A673 (cell line): ENCODE measurements at regions not wholly inside any gene's neighbourhood (a gene's known extent, or its start where the extent isn't known, plus 50 kb on each side); places are given as distances from the start of the nearest gene placed in this dataset.

Experiments
- BruUV-seq: library from RNA; stranded (reverse); fragments of 400-500 nt; replicated peaks from 2 replicates; lab custom pipeline; 2021; lab: Mats Ljungman, UMichigan
- CTCF ChIA-PET: fragments of 300-600 bp; sonication (Branson Sonifier 250); formaldehyde crosslinking; loops from one replicate; lab custom pipeline; 2022; ENCODE audit warnings: antibody characterized with exemption; lab: Charles Lee
- POLR2A ChIA-PET: fragments of 300-600 bp; sonication (Branson Sonifier 250); formaldehyde crosslinking; loops from one replicate; lab custom pipeline; 2022; ENCODE audit warnings: antibody characterized with exemption; ENCODE audit not compliant: low non-redundant PET; lab: Charles Lee
- DNase-seq: peaks from one replicate; pipeline ENCODE4 v3.0.0-alpha.2; 2015; ENCODE audit warnings: low spot score
- H3K27ac ChIP-seq: fragments of 200-600 bp; sonication (generic); 2 replicates; pipeline ENCODE4 v1.5.1; 2016; ENCODE audit warnings: mixed run types, low read depth, mild to moderate bottlenecking, mixed read lengths, antibody characterized with exemption, low read length; ENCODE audit not compliant: poor library complexity, severe bottlenecking
- H3K27me3 ChIP-seq: fragments of 200-600 bp; sonication (generic); replicated peaks from 2 replicates; pipeline ENCODE4 v1.6.1; 2017; ENCODE audit warnings: mixed run types, low read depth, mild to moderate bottlenecking, mixed read lengths, antibody characterized with exemption, low read length; ENCODE audit not compliant: insufficient read depth, poor library complexity
- H3K36me3 ChIP-seq: fragments of 200-600 bp; sonication (generic); 2 replicates; pipeline ENCODE4 v1.6.1; 2016; ENCODE audit warnings: mixed run types, mild to moderate bottlenecking, mixed read lengths, antibody characterized with exemption, low read length; ENCODE audit not compliant: insufficient read depth, poor library complexity, severe bottlenecking
- H3K4me1 ChIP-seq: fragments of 200-600 bp; sonication (generic); 2 replicates; pipeline ENCODE4 v1.6.1; 2017; ENCODE audit warnings: mixed run types, mild to moderate bottlenecking, mixed read lengths, antibody characterized with exemption, low read length; ENCODE audit not compliant: insufficient read depth, poor library complexity, severe bottlenecking
- H3K4me3 ChIP-seq: fragments of 200-600 bp; sonication (generic); 2 replicates; pipeline ENCODE4 v1.5.1; 2016; ENCODE audit warnings: low read depth, mixed run types, mild to moderate bottlenecking, mixed read lengths, low read length; ENCODE audit not compliant: poor library complexity, severe bottlenecking
- H3K9me3 ChIP-seq: fragments of 200-600 bp; sonication (generic); 2 replicates; pipeline ENCODE4 v1.6.1; 2016; ENCODE audit warnings: mixed run types, low read depth, mild to moderate bottlenecking, mixed read lengths, antibody characterized with exemption, low read length; ENCODE audit not compliant: poor library complexity, severe bottlenecking
- EZH2 ChIP-seq: fragments of 200-600 bp; sonication (generic); IDR thresholded peaks from 2 replicates; pipeline ENCODE4 v1.6.1; 2017; ENCODE audit warnings: borderline replicate concordance, low read depth, mild to moderate bottlenecking, mixed read lengths, antibody characterized with exemption, low read length; ENCODE audit not compliant: poor library complexity, severe bottlenecking
- intact Hi-C: fragments of 100-400 bp; cut with micrococcal nuclease; formaldehyde crosslinking; loops from one replicate; pipeline ENCODE4 v1.10.0; 2022; ENCODE audit not compliant: unreplicated experiment
- TF ChIP-seq, protein P1 (sequence below): fragments of 300-800, 200-600 bp; sonication (generic); conservative IDR thresholded peaks from 2 replicates; pipeline ENCODE4 v1.5.1; 2017; ENCODE audit warnings: low read depth, mild to moderate bottlenecking, antibody characterized with exemption, low read length, moderate library complexity, mixed read lengths

DNA sequence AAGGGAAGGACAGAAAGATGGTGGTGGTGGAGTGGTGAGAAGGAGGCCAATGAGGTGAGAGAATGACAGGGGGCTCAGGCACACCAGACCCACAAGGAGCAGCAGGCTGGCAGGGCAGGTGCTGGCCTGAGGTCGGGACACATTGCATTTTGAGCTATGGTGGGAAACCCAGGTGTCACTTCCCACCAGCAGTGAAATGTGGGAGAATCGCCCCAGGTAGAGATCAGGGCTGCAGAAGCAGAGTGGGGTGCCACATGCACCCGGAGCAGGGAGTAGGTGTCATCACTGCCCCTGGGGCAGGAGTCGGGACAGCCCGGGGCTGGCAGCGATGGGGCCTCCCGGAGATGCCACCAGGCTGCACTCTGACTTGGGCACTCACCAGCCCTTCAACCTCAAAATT is 315.8 kb downstream of the BCL11B start:
- no peak for TF ChIP-seq EZH2
- TF ChIP-seq, protein P1, sequence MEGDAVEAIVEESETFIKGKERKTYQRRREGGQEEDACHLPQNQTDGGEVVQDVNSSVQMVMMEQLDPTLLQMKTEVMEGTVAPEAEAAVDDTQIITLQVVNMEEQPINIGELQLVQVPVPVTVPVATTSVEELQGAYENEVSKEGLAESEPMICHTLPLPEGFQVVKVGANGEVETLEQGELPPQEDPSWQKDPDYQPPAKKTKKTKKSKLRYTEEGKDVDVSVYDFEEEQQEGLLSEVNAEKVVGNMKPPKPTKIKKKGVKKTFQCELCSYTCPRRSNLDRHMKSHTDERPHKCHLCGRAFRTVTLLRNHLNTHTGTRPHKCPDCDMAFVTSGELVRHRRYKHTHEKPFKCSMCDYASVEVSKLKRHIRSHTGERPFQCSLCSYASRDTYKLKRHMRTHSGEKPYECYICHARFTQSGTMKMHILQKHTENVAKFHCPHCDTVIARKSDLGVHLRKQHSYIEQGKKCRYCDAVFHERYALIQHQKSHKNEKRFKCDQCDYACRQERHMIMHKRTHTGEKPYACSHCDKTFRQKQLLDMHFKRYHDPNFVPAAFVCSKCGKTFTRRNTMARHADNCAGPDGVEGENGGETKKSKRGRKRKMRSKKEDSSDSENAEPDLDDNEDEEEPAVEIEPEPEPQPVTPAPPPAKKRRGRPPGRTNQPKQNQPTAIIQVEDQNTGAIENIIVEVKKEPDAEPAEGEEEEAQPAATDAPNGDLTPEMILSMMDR, result no peak
- no peaks in the 10 kb centered on the region for H3K36me3 ChIP-seq
- intact Hi-C loops, result no loop called here
- DNase-seq, result no peak
- CTCF ChIA-PET, result no interaction called here
- no peak overlapping the region for H3K27ac ChIP-seq
- H3K4me3 ChIP-seq, result no peak overlapping the region
- no peaks in the 10 kb centered on the region for H3K27me3 ChIP-seq
- POLR2A ChIA-PET, result interaction anchor here (0.7 kb wide), 1 partner anchor 140 kb away, joined by 3 read pairs; no protein-coding TSS in a partner anchor
- H3K4me1 ChIP-seq, result no peaks in the 10 kb centered on the region
- no peaks in the 10 kb centered on the region for H3K9me3 ChIP-seq
- no TSS peak for BruUV-seq

DNA sequence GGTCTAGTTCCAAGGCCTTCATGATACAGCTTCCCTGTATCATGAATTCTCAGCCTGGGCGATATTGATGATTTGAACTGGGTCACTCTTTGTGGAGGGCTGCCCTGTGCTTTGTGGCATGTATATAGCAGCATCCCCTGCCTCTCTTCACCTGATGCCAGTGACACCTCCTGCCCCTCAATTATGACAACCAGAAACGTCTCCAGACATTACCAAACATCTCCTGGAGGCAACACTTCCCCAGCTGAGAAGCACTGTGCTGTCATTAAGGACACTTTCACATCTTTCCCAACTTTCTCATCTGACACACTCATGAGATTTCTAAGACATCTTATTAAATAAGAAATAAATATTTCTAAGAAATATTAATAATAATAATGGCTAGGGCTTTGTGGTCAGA is 315.3 kb downstream of the BCL11B start:
- DNase-seq, result no peak
- ChIA-PET CTCF (no interaction called here), POLR2A (no interaction called here)
- TF ChIP-seq, protein P1, result no peak
- TF ChIP-seq EZH2, result no peak
- H3K4me3 ChIP-seq, result no peak overlapping the region
- BruUV-seq, result no TSS peak
- H3K36me3 ChIP-seq, result no peaks in the 10 kb centered on the region
- no peaks in the 10 kb centered on the region for H3K27me3 ChIP-seq
- intact Hi-C loops, result no loop called here
- no peak overlapping the region for H3K27ac ChIP-seq
- H3K9me3 ChIP-seq, result no peaks in the 10 kb centered on the region
- H3K4me1 ChIP-seq, result no peaks in the 10 kb centered on the region

DNA sequence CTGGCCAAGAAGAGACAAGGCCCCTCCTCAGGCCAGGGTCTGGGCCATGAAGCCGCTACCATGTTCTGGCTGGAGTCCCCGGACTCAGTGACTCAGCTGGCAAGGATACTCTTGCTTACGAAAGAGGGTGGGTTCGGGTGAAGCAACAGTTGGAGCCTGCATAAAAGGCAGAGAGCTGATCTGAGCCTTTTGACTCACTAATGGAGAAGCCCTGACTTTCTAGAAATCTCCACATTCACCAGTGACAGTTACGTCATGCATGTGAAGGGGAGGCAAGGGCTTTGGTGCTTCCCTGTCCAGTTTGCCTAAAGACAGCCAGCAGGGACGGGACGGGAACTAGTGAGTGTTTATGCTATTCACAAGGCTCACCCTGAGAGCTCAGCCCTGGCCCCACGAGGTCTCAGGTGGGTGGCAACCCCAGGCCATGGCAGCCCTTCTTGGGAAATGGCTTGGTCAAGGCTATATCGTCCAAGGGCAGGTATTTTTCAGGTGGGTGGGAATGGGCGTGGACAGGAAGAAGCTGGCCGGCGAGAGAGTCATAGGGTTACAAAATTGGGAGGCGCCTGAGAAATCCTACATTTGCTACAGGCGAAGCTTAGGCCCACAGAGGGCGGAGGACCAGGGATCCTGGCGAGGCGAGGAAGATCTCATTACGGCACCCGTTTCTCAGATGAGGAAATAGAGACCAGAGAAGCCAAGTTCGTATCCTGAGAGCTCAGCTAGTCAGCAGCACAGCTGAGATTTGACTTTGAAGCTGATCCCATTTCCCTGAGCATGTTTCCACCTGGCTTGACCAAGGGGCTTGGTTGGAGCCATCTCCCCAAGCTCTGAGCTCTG is 314.6 kb downstream of the BCL11B start:
- intact Hi-C loops, result no loop called here

More for the DNA sequence above, 314.6 kb downstream of the BCL11B start:
- DNase-seq, result no peak
- TF ChIP-seq EZH2, result no peak
- TF ChIP-seq, protein P1, result no peak
- no peaks in the 10 kb centered on the region for H3K9me3 ChIP-seq
- no peaks in the 10 kb centered on the region for H3K36me3 ChIP-seq
- no peaks in the 10 kb centered on the region for H3K27me3 ChIP-seq
- H3K4me1 ChIP-seq, result no peaks in the 10 kb centered on the region
- H3K27ac ChIP-seq, result no peak overlapping the region
- H3K4me3 ChIP-seq, result no peak overlapping the region
- ChIA-PET CTCF (no interaction called here), POLR2A (no interaction called here)
- no TSS peak for BruUV-seq
